SK-N-SH (cell line): ENCODE measurements at regions not wholly inside any gene's neighbourhood (a gene's known extent, or its start where the extent isn't known, plus 50 kb on each side); places are given as distances from the start of the nearest gene placed in this dataset.

Experiments used
- CTCF ChIP-seq: fragments of 200-600 bp; sonication (generic); IDR thresholded peaks from 2 replicates; pipeline ENCODE4 v1.6.1; 2017; ENCODE audit warnings: antibody characterized with exemption, mild to moderate bottlenecking, moderate library complexity
- FOXJ3 ChIP-seq: sonication (generic); formaldehyde crosslinking; IDR thresholded peaks from 2 replicates; pipeline ENCODE4 v1.5.1; 2020; ENCODE audit warnings: mild to moderate bottlenecking, missing genetic modification reagents
- GABPA ChIP-seq: IDR thresholded peaks from 2 replicates; pipeline ENCODE4 v1.4.0; 2012; ENCODE audit warnings: low read depth, mild to moderate bottlenecking
- NRF1 ChIP-seq: IDR thresholded peaks from 2 replicates; pipeline ENCODE4 v1.6.1; 2012; ENCODE audit warnings: low read depth, mild to moderate bottlenecking, low read length
- PBX3 ChIP-seq: IDR thresholded peaks from 2 replicates; pipeline ENCODE4; 2012
- RFX5 ChIP-seq: IDR thresholded peaks from 2 replicates; pipeline ENCODE4 v1.6.1; 2012; ENCODE audit warnings: mild to moderate bottlenecking, improper control_type of control experiment, low read length

GRCh38 chr14:103196716-103197115 lies 73.5 kb downstream of the TNFAIP2 start:
- TF ChIP-seq CTCF (no peak), GABPA (no peak), FOXJ3 (CRISPR knock-in tag) (no peak), RFX5 (no peak), PBX3 (no peak), NRF1 (no peak)
